Body of pancreas (tissue), 4 donors: ENCODE measurements at regions not wholly inside any gene's neighbourhood (a gene's known extent, or its start where the extent isn't known, plus 50 kb on each side); places are given as distances from the start of the nearest gene placed in this dataset.

Source experiments
- ATAC-seq: fragments of 150-250 bp; one replicate; pipeline ENCODE4 v1.9.1; 2016
- DNase-seq, 4 donors: peaks; one replicate each; pipeline ENCODE4 v3.0.0-alpha.2; 2019
- H3K27ac ChIP-seq, 4 donors: fragments of 200-600 bp; sonication (generic); 1 replicate in 3 of 4; 2 replicates in 1 of 4; pipeline versions ENCODE4 v1.5.1 to v1.6.1; 2016 to 2019; ENCODE audit warnings: mild to moderate bottlenecking in 1 of 4, mixed read lengths in 1 of 4, moderate library complexity in 1 of 4
- H3K27me3 ChIP-seq, 2 donors: fragments of 200-600 bp; sonication (generic); one replicate each; pipeline ENCODE4 v1.6.0; 2016; ENCODE audit warnings: mild to moderate bottlenecking in 1 of 2
- H3K36me3 ChIP-seq, 2 donors: fragments of 200-600 bp; sonication (generic); replicated peaks in 1 of 2; 2 replicates each; pipeline ENCODE4 v1.5.1; 2016; ENCODE audit warnings: low read depth in 2 of 2; ENCODE audit not compliant: insufficient read depth in 1 of 2
- H3K4me1 ChIP-seq: fragments of 200-600 bp; sonication (generic); one replicate; pipeline ENCODE4 v1.6.0; 2016
- H3K4me3 ChIP-seq, 2 donors: fragments of 200-600 bp; sonication (generic); 1 replicate in 1 of 2; 2 replicates in 1 of 2; pipeline ENCODE4 v1.5.1; 2016 to 2019
- H3K9me3 ChIP-seq, 3 donors: fragments of 200-600 bp; sonication (generic); 1 replicate in 2 of 3; 2 replicates in 1 of 3; pipeline ENCODE4 v1.5.1; 2016
- CTCF ChIP-seq, 7 experiments: fragments of 450-650 bp in 4 of 7; fragments of 200-600 bp in 3 of 7; sonication (generic) in 3 of 7; IDR thresholded peaks; one replicate each; pipeline ENCODE4 v1.5.1; 2016 to 2019; ENCODE audit warnings: antibody characterized with exemption in 7 of 7
- POLR2A ChIP-seq, 3 donors: fragments of 450-650 bp; IDR thresholded peaks; one replicate each; pipeline ENCODE4 v1.6.1; 2016; ENCODE audit warnings: antibody characterized with exemption in 3 of 3, mild to moderate bottlenecking in 2 of 3
- WGBS, 2 donors: methylation state at CpG; one replicate each; pipeline ENCODE4 v1.1.5; 2017; 5-methylcytosine and 5-hydroxymethylcytosine counted together
- intact Hi-C: fragments of 100-400 bp; cut with DNase I; formaldehyde crosslinking; loops from one replicate; pipeline ENCODE4 v1.15.1; 2023

GRCh38 chr6:99741092-99741491 lies 134.5 kb downstream of the PRDM13 start:
- H3K4me3 ChIP-seq = no peak overlapping the region
- H3K27me3 ChIP-seq = peaks cover 0 to 4% of the 10 kb centered on the region in 2 donors
- no peak overlapping the region for H3K27ac ChIP-seq
- no peak for DNase-seq
- H3K36me3 ChIP-seq = no peaks in the 10 kb centered on the region
- intact Hi-C loops = loop anchor here (10.0 kb wide), 2 partner anchors 146 to 266 kb away; no protein-coding TSS in a partner anchor
- no peaks in the 10 kb centered on the region for H3K4me1 ChIP-seq
- TF ChIP-seq POLR2A (IDR thresholded peaks at IDR 0.05) (no peak), CTCF (IDR thresholded peaks at IDR 0.05) (no peak)
- no peak for ATAC-seq
- no peaks in the 10 kb centered on the region for H3K9me3 ChIP-seq

GRCh38 chr6:99743647-99744046 lies 137.0 kb downstream of the PRDM13 start:
- Histone ChIP-seq H3K4me3 (no peak overlapping the region), H3K36me3 (no peaks in the 10 kb centered on the region), H3K9me3 (no peaks in the 10 kb centered on the region), H3K27me3 (no peaks in the 10 kb centered on the region), H3K27ac (no peak overlapping the region), H3K4me1 (no peaks in the 10 kb centered on the region)
- intact Hi-C loops = loop anchor here (10.0 kb wide), 2 partner anchors 149 to 269 kb away; no protein-coding TSS in a partner anchor
- TF ChIP-seq POLR2A (IDR thresholded peaks at IDR 0.05) (no peak), CTCF (IDR thresholded peaks at IDR 0.05) (no peak)
- no peak for DNase-seq
- ATAC-seq = no peak
- WGBS, 2 donors = 72 to 78% methylated on average over 2 of the region's 2 CpGs

DNA sequence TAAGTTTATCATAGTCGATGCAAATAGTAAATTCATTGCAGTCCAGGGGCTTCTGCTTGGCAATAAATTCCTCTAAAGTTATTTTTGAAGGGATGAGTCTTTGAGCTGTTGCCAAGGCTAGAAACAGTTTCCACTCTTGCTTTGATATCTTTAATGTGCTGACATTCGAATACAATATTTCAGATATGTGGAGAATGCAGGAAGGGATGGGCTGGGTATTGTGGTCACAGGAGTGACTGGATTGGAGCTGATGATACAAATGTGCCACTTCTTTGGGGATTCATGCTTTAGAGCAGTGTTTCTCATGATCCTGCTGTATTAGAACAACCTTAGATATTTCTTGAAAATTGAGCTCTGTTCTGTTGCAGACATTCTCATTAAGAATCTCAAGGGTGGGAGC lies 139.0 kb downstream of the PRDM13 start:
- no peak for DNase-seq
- H3K4me1 ChIP-seq = no peaks in the 10 kb centered on the region
- TF ChIP-seq CTCF (IDR thresholded peaks at IDR 0.05) = no peak
- no peak for TF ChIP-seq POLR2A (IDR thresholded peaks at IDR 0.05)
- no peaks in the 10 kb centered on the region for H3K36me3 ChIP-seq
- no peak overlapping the region for H3K27ac ChIP-seq
- intact Hi-C loops = loop anchor here (10.0 kb wide), 2 partner anchors 151 to 271 kb away; no protein-coding TSS in a partner anchor
- no peaks in the 10 kb centered on the region for H3K27me3 ChIP-seq
- WGBS, 2 donors = 36 to 38% methylated on average over 2 of the region's 2 CpGs
- H3K4me3 ChIP-seq = no peak overlapping the region
- H3K9me3 ChIP-seq = no peaks in the 10 kb centered on the region
- no peak for ATAC-seq

DNA sequence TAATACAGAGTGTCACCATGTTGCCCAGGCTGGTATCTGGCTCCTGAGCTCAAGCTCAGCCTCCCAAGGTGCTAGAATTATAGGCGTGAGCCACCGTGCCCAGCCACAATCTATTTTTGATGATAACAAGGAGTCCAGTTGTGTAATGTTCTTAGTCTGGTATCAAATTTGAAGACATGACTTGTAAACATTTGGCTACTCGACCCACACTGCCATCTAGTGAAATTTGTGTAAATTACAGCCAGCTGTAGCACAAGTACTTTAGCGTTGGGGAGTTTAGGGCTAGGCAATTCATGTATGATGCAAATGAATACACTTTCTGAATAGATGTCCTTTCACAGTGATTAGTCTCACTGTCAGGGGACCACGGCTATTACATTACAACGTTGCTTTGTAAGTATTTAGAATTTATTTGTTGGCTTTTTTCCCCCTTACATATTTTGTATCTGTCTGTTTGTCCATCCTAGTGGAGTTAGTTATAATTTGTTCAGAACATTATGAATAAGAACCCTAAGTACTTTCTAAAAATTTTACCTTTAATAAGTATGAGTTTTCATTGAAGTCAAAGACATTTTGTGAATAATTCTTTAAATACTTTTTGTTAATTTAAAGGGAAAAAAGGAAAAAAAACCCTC lies 139.7 kb downstream of the PRDM13 start:
- intact Hi-C loops = loop anchor here (10.0 kb wide), 2 partner anchors 152 to 272 kb away; no protein-coding TSS in a partner anchor
- Histone ChIP-seq H3K27me3 (no peaks in the 10 kb centered on the region), H3K4me1 (no peaks in the 10 kb centered on the region), H3K36me3 (no peaks in the 10 kb centered on the region), H3K27ac (no peak overlapping the region), H3K9me3 (no peaks in the 10 kb centered on the region), H3K4me3 (no peak overlapping the region)
- DNase-seq (peak; percentile 68 to 80 (median 72)), ATAC-seq (peak; percentile 86)
- WGBS, 2 donors = 0 to 2% methylated on average over 6 of the region's 6 CpGs
- TF ChIP-seq CTCF (IDR thresholded peaks at IDR 0.05) = peak; percentile 64 to 92 (median 87)
- no peak for TF ChIP-seq POLR2A (IDR thresholded peaks at IDR 0.05)

DNA sequence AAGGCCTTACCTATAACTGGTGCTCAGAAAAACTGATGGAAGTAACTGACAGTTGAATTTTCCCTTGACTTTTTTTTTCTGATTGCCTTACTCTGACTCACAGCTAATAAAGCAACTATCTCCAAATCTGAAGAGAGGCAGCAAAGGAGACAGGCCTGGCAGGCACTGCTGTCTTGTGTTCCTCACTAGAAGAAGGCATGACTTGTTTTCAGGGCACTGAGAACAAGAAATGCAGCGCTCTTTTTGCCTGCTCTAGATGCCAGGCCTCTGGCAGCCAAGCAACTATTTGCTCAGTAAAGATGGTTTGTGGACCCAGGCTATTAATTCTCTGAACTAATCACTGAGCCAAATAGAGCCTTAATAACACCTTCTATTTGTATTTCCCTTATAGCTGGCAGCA lies 155.1 kb downstream of the PRDM13 start:
- ATAC-seq (no peak), DNase-seq (no peak)
- intact Hi-C loops = no loop called here
- no peaks in the 10 kb centered on the region for H3K27me3 ChIP-seq
- no peaks in the 10 kb centered on the region for H3K9me3 ChIP-seq
- 47 to 59% methylated on average over 1 of the region's 1 CpG for WGBS, 2 donors
- no peak overlapping the region for H3K4me3 ChIP-seq
- no peaks in the 10 kb centered on the region for H3K4me1 ChIP-seq
- no peaks in the 10 kb centered on the region for H3K36me3 ChIP-seq
- no peak for TF ChIP-seq CTCF (IDR thresholded peaks at IDR 0.05)
- no peak for TF ChIP-seq POLR2A (IDR thresholded peaks at IDR 0.05)
- no peak overlapping the region for H3K27ac ChIP-seq
